Smooth muscle cell (in vitro differentiated cells): ENCODE measurements at regions not wholly inside any gene's neighbourhood (a gene's known extent, or its start where the extent isn't known, plus 50 kb on each side); places are given as distances from the start of the nearest gene placed in this dataset.
"Not testable (repeated sequence)": the region's sequence is repeated elsewhere in the genome, so short reads cannot be mapped to it uniquely, and the experiment has no call there.

Experiments
- DNase-seq: peaks from one replicate; lab custom pipeline; 2025; ENCODE audit not compliant: unreplicated experiment; lab: John Stamatoyannopoulos, UW
- H2AFZ ChIP-seq: fragments of 200-600 bp; sonication (generic); 2 replicates; pipeline ENCODE4 v1.6.0; 2016; ENCODE audit warnings: antibody characterized with exemption, low read depth, mild to moderate bottlenecking
- H3F3A ChIP-seq: fragments of 200-600 bp; sonication (generic); 2 replicates; pipeline ENCODE4 v1.6.0; 2017; ENCODE audit warnings: antibody characterized with exemption, low read depth
- H3K27ac ChIP-seq: fragments of 200-600 bp; sonication (generic); 2 replicates; pipeline ENCODE4 v1.5.1; 2016; ENCODE audit warnings: low read depth, mild to moderate bottlenecking
- H3K27me3 ChIP-seq: fragments of 200-600 bp; sonication (generic); 2 replicates; pipeline ENCODE4 v1.6.1; 2016; ENCODE audit warnings: low read depth, mild to moderate bottlenecking
- H3K36me3 ChIP-seq: fragments of 200-600 bp; sonication (generic); 2 replicates; pipeline ENCODE4 v1.5.1; 2016; ENCODE audit warnings: low read depth
- H3K4me1 ChIP-seq: fragments of 200-600 bp; sonication (generic); 2 replicates; pipeline ENCODE4 v1.5.1; 2016; ENCODE audit warnings: low read depth
- H3K4me2 ChIP-seq: fragments of 200-600 bp; sonication (generic); 2 replicates; pipeline ENCODE4 v1.6.0; 2016; ENCODE audit warnings: mild to moderate bottlenecking
- H3K4me3 ChIP-seq: fragments of 200-600 bp; sonication (generic); 2 replicates; pipeline ENCODE4 v1.5.1; 2016; ENCODE audit warnings: mild to moderate bottlenecking
- H3K79me2 ChIP-seq: fragments of 200-600 bp; sonication (generic); 2 replicates; pipeline ENCODE4 v1.6.0; 2016; ENCODE audit warnings: low read depth, mild to moderate bottlenecking
- H3K9ac ChIP-seq: fragments of 200-600 bp; sonication (generic); 2 replicates; pipeline ENCODE4 v1.6.0; 2016; ENCODE audit warnings: low read depth
- H3K9me3 ChIP-seq: fragments of 200-600 bp; sonication (generic); replicated peaks from 2 replicates; pipeline ENCODE4 v1.5.1; 2016; ENCODE audit warnings: low read depth
- H4K20me1 ChIP-seq: fragments of 200-600 bp; sonication (generic); 2 replicates; pipeline ENCODE4 v1.6.0; 2016; ENCODE audit warnings: low read depth
- WGBS: methylation state at CpG from one replicate; pipeline ENCODE4 v1.1.7; 2016; ENCODE audit warnings: low lambda C conversion rate; 5-methylcytosine and 5-hydroxymethylcytosine counted together

GRCh38 chr4:9072521-9073220 is 97.5 kb upstream of the FAM90A26 start:
- not testable (repeated sequence) for H3K4me1 ChIP-seq, DNase-seq, H2AFZ ChIP-seq, H3K4me3 ChIP-seq, H3F3A ChIP-seq, H3K36me3 ChIP-seq, H3K27me3 ChIP-seq, H3K9ac ChIP-seq, H4K20me1 ChIP-seq, H3K9me3 ChIP-seq, H3K4me2 ChIP-seq, H3K79me2 ChIP-seq, H3K27ac ChIP-seq
- WGBS: 69% methylated on average over 14 of the region's 14 CpGs

DNA sequence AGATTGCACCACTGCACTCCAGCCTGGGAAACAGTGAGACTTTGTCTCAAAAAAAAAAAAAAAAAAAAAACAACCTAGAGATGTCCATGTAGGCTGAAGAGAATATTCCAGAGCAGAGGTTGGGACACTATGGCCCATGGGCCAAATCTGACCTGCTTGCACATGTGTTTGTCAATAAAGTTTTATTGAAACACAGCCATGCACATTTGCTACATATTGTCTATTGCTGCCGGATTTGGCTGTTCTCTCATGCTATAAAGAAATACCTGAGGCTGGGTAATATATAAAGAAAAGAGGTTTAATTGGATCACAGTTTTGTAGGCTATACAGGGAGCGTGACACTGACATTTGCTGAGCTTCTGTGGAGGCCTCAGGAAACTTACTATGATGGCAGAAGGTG is 102.3 kb upstream of the FAM90A26 start:
- H3K79me2 ChIP-seq, H3K36me3 ChIP-seq, DNase-seq, H3K9ac ChIP-seq, H3F3A ChIP-seq, H3K9me3 ChIP-seq, H3K4me2 ChIP-seq, H3K27me3 ChIP-seq, H3K4me1 ChIP-seq, H3K4me3 ChIP-seq, H4K20me1 ChIP-seq, H2AFZ ChIP-seq, H3K27ac ChIP-seq: not testable (repeated sequence)
- 84% methylated on average over 2 of the region's 2 CpGs for WGBS

- not testable (repeated sequence) for H3K4me2 ChIP-seq, H3K4me1 ChIP-seq, H2AFZ ChIP-seq, H3K4me3 ChIP-seq, H3K27me3 ChIP-seq, H3K79me2 ChIP-seq, H3K9me3 ChIP-seq, H3K9ac ChIP-seq, H4K20me1 ChIP-seq, DNase-seq, H3F3A ChIP-seq, H3K27ac ChIP-seq, H3K36me3 ChIP-seq
- WGBS: 86% methylated on average over 5 of the region's 5 CpGs
Observed at GRCh38 chr4:9063612-9064011, 106.6 kb upstream of the FAM90A26 start.

GRCh38 chr4:9024866-9025265 is 145.3 kb upstream of the FAM90A26 start:
- not testable (repeated sequence) for H3K36me3 ChIP-seq, H3K9ac ChIP-seq, H3K9me3 ChIP-seq, H3K79me2 ChIP-seq, H3K4me2 ChIP-seq, H3K4me3 ChIP-seq, H3F3A ChIP-seq, H2AFZ ChIP-seq, DNase-seq, H4K20me1 ChIP-seq, H3K27me3 ChIP-seq, H3K27ac ChIP-seq, H3K4me1 ChIP-seq
- 34% methylated on average over 3 of the region's 3 CpGs for WGBS

- not testable (repeated sequence) for H3K9ac ChIP-seq, H2AFZ ChIP-seq, H3K9me3 ChIP-seq, H3K27ac ChIP-seq, H3K36me3 ChIP-seq, H3K4me3 ChIP-seq, H3K4me2 ChIP-seq, H4K20me1 ChIP-seq, H3K27me3 ChIP-seq, H3K4me1 ChIP-seq, H3K79me2 ChIP-seq, DNase-seq, H3F3A ChIP-seq
- WGBS: 89% methylated on average over 4 of the region's 4 CpGs
Observed at GRCh38 chr4:9009792-9010191, 138.2 kb upstream of the HMX1 start.

DNA sequence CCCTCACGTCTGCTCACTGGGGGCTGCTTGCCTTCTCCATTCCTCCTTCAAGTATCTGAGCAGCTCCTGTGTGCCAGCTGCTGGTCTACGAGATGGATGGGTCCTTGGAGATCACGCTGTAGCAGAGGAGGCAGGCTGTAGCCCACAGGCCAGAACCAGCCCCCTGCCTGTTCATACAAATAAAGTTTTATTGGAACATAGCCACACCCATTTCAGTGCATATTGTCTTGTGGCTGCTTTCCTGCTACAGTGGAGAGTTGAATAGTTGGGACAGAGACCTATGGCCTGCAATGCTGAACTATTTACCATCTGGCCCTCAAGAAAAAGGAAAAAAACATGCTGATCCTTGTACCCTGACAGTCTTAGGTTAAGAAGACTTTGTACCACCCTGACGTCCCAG is 136.8 kb upstream of the HMX1 start:
- H3K4me2 ChIP-seq, H4K20me1 ChIP-seq, DNase-seq, H3K9me3 ChIP-seq, H3K27me3 ChIP-seq, H3K79me2 ChIP-seq, H3K4me1 ChIP-seq, H3K36me3 ChIP-seq, H3F3A ChIP-seq, H3K4me3 ChIP-seq, H3K27ac ChIP-seq, H2AFZ ChIP-seq, H3K9ac ChIP-seq: not testable (repeated sequence)
- 66% methylated on average over 4 of the region's 4 CpGs for WGBS

DNA sequence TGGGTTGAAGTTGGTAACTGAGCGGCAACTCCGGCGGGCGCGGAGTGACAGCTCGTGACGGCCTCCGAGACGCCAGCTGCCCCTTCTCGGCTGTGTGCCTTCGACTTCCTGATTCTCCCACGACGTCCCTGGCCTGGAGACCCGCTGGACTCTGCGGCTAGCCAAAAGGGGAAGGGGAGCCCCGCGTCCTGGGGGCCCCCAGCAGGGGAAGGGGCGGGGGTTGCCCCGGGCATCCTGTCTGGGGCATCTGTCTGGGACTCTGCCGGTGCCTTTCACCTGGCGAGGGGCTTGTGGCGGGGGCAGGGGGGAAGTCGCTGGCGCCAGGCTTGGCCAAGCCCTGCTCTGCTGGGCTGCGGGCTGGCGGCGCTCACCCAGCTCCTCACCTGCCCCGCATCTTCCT is 129.5 kb upstream of the HMX1 start:
- not testable (repeated sequence) for H3K4me3 ChIP-seq, DNase-seq, H3K27ac ChIP-seq, H4K20me1 ChIP-seq, H3K9ac ChIP-seq, H3K4me1 ChIP-seq, H3K27me3 ChIP-seq, H3K79me2 ChIP-seq, H3F3A ChIP-seq, H2AFZ ChIP-seq, H3K9me3 ChIP-seq, H3K36me3 ChIP-seq
- peak overlapping the region; percentile 83 for H3K4me2 ChIP-seq
- WGBS: 56% methylated on average over 12 of the region's 28 CpGs
